GM21786 (cell line): ENCODE measurements at regions not wholly inside any gene's neighbourhood (a gene's known extent, or its start where the extent isn't known, plus 50 kb on each side); places are given as distances from the start of the nearest gene placed in this dataset.
"Not testable (repeated sequence)": the region's sequence is repeated elsewhere in the genome, so short reads cannot be mapped to it uniquely, and the experiment has no call there.

ENCODE experiments used
- ATAC-seq: cut with Tn5 transposase; IDR thresholded peaks from one replicate; pipeline ENCODE4 v1.9.1; 2021; ENCODE audit not compliant: unreplicated experiment

GRCh38 chr4:125582302-125582701 lies 267.5 kb downstream of the FAT4 start:
- ATAC-seq: no peak

- ATAC-seq: no peak
These were observed 275.4 kb downstream of the FAT4 start for GRCh38 chr4:125590158-125590557.

GRCh38 chr4:125591290-125591689 lies 276.5 kb downstream of the FAT4 start:
- no peak for ATAC-seq

GRCh38 chr4:125594056-125594602 lies 279.4 kb downstream of the FAT4 start:
- no peak for ATAC-seq

- ATAC-seq: not testable (repeated sequence)
These were observed 291.2 kb downstream of the FAT4 start for GRCh38 chr4:125605926-125606325.

- ATAC-seq: no peak
These were observed 305.5 kb downstream of the FAT4 start for GRCh38 chr4:125620066-125620860.

GRCh38 chr4:125624951-125625350 lies 310.2 kb downstream of the FAT4 start:
- no peak for ATAC-seq

- no peak for ATAC-seq
These were observed 312.2 kb downstream of the FAT4 start for GRCh38 chr4:125626946-125627345.

GRCh38 chr4:125639182-125639621 lies 324.4 kb downstream of the FAT4 start:
- no peak for ATAC-seq

- no peak for ATAC-seq
These were observed 326.9 kb downstream of the FAT4 start for GRCh38 chr4:125641611-125642010.

GRCh38 chr4:125642645-125643044 lies 327.9 kb downstream of the FAT4 start:
- no peak for ATAC-seq

GRCh38 chr4:125649452-125649851 lies 334.7 kb downstream of the FAT4 start:
- ATAC-seq: no peak

GRCh38 chr4:125650557-125650956 lies 335.8 kb downstream of the FAT4 start:
- ATAC-seq: no peak

- ATAC-seq: not testable (repeated sequence)
These were observed 337.1 kb downstream of the FAT4 start for GRCh38 chr4:125651707-125652357.

- ATAC-seq: no peak
These were observed 344.0 kb downstream of the FAT4 start for GRCh38 chr4:125658773-125659172.

- no peak for ATAC-seq
These were observed 349.4 kb downstream of the FAT4 start for GRCh38 chr4:125663896-125664767.

- ATAC-seq: no peak
These were observed 351.9 kb downstream of the FAT4 start for GRCh38 chr4:125666635-125667034.

GRCh38 chr4:125676156-125676555 lies 361.4 kb downstream of the FAT4 start:
- ATAC-seq: no peak

- no peak for ATAC-seq
These were observed 361.8 kb downstream of the FAT4 start for GRCh38 chr4:125676583-125676982.

GRCh38 chr4:125677665-125678307 lies 363.0 kb downstream of the FAT4 start:
- ATAC-seq: no peak

- ATAC-seq: no peak
These were observed 365.2 kb downstream of the FAT4 start for GRCh38 chr4:125679989-125680388.
